ENCODE measurements at regions not wholly inside any gene's neighbourhood (a gene's known extent, or its start where the extent isn't known, plus 50 kb on each side); places are given as distances from the start of the nearest gene placed in this dataset.

- Mint-ChIP-seq H3K9me3 (ENCODE audit: unreplicated experiment) (no peaks in the 10 kb centered on the region), H3K4me1 (ENCODE audit: low read depth, unreplicated experiment) (no peaks in the 10 kb centered on the region), H3K27ac (ENCODE audit: unreplicated experiment) (no peak overlapping the region), H3K4me3 (ENCODE audit: unreplicated experiment) (no peak overlapping the region), H3K36me3 (ENCODE audit: insufficient read depth, unreplicated experiment) (no peaks in the 10 kb centered on the region), H3K27me3 (ENCODE audit: insufficient read depth, unreplicated experiment) (peaks cover 7% of the 10 kb centered on the region)
- H3K9me3 ChIP-seq: no peaks in the 10 kb centered on the region
- ChIA-PET POLR2A (no interaction called here), CTCF (no interaction called here)
- no TSS peak for BruUV-seq (replicated peaks)
- H3K4me1 ChIP-seq: no peaks in the 10 kb centered on the region
- intact Hi-C loops (cut with micrococcal nuclease; ENCODE audit: unreplicated experiment): no loop called here
- H3K36me3 ChIP-seq (ENCODE audit: control insufficient read depth, insufficient read depth, low read length): no peaks in the 10 kb centered on the region
- DNase-seq: no peak
- no peak for TF ChIP-seq CTCF (IDR thresholded peaks at IDR 0.05; ENCODE audit: insufficient read depth in 1 of 2, low read depth in 1 of 2, low read length in 1 of 2, severe bottlenecking in 1 of 2, unreplicated experiment in 1 of 2)
- H3K4me3 ChIP-seq (ENCODE audit: low read depth, low read length): no peak overlapping the region
- H3K27me3 ChIP-seq (replicated peaks; ENCODE audit: control insufficient read depth, insufficient read depth, low read length): no peaks in the 10 kb centered on the region
Observed at GRCh38 chr3:117708601-117709000, 999.0 kb downstream of the TUSC7 start.

DNA sequence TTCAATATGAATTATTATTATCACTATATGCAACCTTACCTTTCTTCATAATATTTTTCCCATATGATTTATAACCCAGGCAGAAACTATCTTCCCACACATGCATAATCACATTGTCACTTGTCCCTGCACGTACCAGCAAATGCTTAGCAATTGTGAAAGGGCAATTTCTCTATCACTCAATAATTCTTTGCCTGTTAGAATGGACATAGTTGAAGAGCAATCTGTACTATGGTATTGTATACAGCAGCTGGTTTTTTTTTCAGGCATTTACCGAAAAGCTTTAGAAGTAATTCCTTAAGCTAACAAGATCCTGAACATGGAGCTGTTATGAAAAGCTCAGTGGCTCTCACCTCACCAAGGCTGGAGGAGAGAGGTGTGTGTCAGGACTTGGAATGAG is 999.5 kb downstream of the TUSC7 start:
- H3K4me1 ChIP-seq: no peaks in the 10 kb centered on the region
- no peaks in the 10 kb centered on the region for H3K9me3 Mint-ChIP-seq (ENCODE audit: unreplicated experiment)
- no TSS peak for BruUV-seq (replicated peaks)
- H3K9me3 ChIP-seq: no peaks in the 10 kb centered on the region
- H3K4me3 Mint-ChIP-seq (ENCODE audit: unreplicated experiment): no peak overlapping the region
- no peaks in the 10 kb centered on the region for H3K4me1 Mint-ChIP-seq (ENCODE audit: low read depth, unreplicated experiment)
- no peak for TF ChIP-seq CTCF (IDR thresholded peaks at IDR 0.05; ENCODE audit: insufficient read depth in 1 of 2, low read depth in 1 of 2, low read length in 1 of 2, severe bottlenecking in 1 of 2, unreplicated experiment in 1 of 2)
- POLR2A ChIA-PET: no interaction called here
- no peaks in the 10 kb centered on the region for H3K36me3 Mint-ChIP-seq (ENCODE audit: insufficient read depth, unreplicated experiment)
- H3K36me3 ChIP-seq (ENCODE audit: control insufficient read depth, insufficient read depth, low read length): no peaks in the 10 kb centered on the region
- no peak overlapping the region for H3K4me3 ChIP-seq (ENCODE audit: low read depth, low read length)
- H3K27me3 ChIP-seq (replicated peaks; ENCODE audit: control insufficient read depth, insufficient read depth, low read length): no peaks in the 10 kb centered on the region
- intact Hi-C loops (cut with micrococcal nuclease; ENCODE audit: unreplicated experiment): no loop called here
- H3K27ac Mint-ChIP-seq (ENCODE audit: unreplicated experiment): no peak overlapping the region
- CTCF ChIA-PET: no interaction called here
- DNase-seq: no peak
- peaks cover 6% of the 10 kb centered on the region for H3K27me3 Mint-ChIP-seq (ENCODE audit: insufficient read depth, unreplicated experiment)

- H3K9me3 ChIP-seq: no peaks in the 10 kb centered on the region
- no peaks in the 10 kb centered on the region for H3K9me3 Mint-ChIP-seq (ENCODE audit: unreplicated experiment)
- DNase-seq: no peak
- no peaks in the 10 kb centered on the region for H3K36me3 Mint-ChIP-seq (ENCODE audit: insufficient read depth, unreplicated experiment)
- BruUV-seq (replicated peaks): no TSS peak
- no peaks in the 10 kb centered on the region for H3K4me1 ChIP-seq
- H3K4me1 Mint-ChIP-seq (ENCODE audit: low read depth, unreplicated experiment): no peaks in the 10 kb centered on the region
- no peaks in the 10 kb centered on the region for H3K27me3 ChIP-seq (replicated peaks; ENCODE audit: control insufficient read depth, insufficient read depth, low read length)
- H3K27ac Mint-ChIP-seq (ENCODE audit: unreplicated experiment): no peak overlapping the region
- ChIA-PET CTCF (no interaction called here), POLR2A (no interaction called here)
- no peak overlapping the region for H3K4me3 ChIP-seq (ENCODE audit: low read depth, low read length)
- peaks cover 6% of the 10 kb centered on the region for H3K27me3 Mint-ChIP-seq (ENCODE audit: insufficient read depth, unreplicated experiment)
- H3K36me3 ChIP-seq (ENCODE audit: control insufficient read depth, insufficient read depth, low read length): no peaks in the 10 kb centered on the region
- no peak for TF ChIP-seq CTCF (IDR thresholded peaks at IDR 0.05; ENCODE audit: insufficient read depth in 1 of 2, low read depth in 1 of 2, low read length in 1 of 2, severe bottlenecking in 1 of 2, unreplicated experiment in 1 of 2)
- no peak overlapping the region for H3K4me3 Mint-ChIP-seq (ENCODE audit: unreplicated experiment)
- intact Hi-C loops (cut with micrococcal nuclease; ENCODE audit: unreplicated experiment): no loop called here
Observed at GRCh38 chr3:117710501-117710900, 1000.9 kb downstream of the TUSC7 start.
